ENCODE measurements at regions not wholly inside any gene's neighbourhood (a gene's known extent, or its start where the extent isn't known, plus 50 kb on each side); places are given as distances from the start of the nearest gene placed in this dataset.
A peak's percentile ranks its signal among the peaks of the same experiment; 100 is the strongest.

- no peak for ATAC-seq
- no peak for TF ChIP-seq TOX (CRISPR knock-in tag; IDR thresholded peaks at IDR 0.05; ENCODE audit: borderline replicate concordance)
These were observed 301.7 kb downstream of the KCNS3 start for GRCh38 chr2:18180031-18180610.

DNA sequence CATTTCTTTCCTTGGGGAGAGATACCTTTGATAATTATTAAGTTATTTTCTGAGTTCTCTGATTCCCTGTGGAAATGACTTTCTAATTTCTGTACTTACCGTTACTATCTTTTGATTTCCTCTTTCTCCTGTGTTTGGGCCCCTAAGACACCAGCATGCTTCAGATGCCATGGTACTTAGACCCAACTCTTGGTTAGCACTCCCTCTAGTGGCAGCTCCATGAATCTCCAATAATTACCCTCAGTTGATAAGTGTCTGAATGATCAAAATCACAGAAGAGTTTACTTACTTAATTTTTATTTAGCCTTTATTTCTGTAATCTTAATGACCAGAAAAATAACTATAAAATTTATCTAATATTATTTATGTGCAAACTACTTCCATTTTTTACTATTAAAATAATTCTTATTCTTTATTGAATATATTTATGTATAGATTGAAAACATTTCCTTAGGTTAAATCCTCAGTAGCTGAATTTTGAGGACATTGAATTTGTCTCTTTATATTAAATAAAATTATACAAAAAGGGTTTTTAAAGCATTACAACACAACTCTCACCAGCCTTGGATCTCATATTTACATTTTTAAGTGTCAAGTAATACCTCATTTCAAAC, 300.4 kb downstream of the KCNS3 start:
- TF ChIP-seq BACH2 (CRISPR knock-in tag; IDR thresholded peaks at IDR 0.05; ENCODE audit: borderline replicate concordance) (no peak), ZNF8 (CRISPR knock-in tag; IDR thresholded peaks at IDR 0.05) (no peak), ZC3H10 (CRISPR knock-in tag; IDR thresholded peaks at IDR 0.05) (no peak), ZFP30 (CRISPR knock-in tag; IDR thresholded peaks at IDR 0.05) (no peak), GLIS3 (CRISPR knock-in tag; IDR thresholded peaks at IDR 0.05) (no peak), ARNTL (CRISPR knock-in tag; IDR thresholded peaks at IDR 0.05; ENCODE audit: borderline replicate concordance, low read depth) (no peak)
- TF ChIP-seq, protein P1, sequence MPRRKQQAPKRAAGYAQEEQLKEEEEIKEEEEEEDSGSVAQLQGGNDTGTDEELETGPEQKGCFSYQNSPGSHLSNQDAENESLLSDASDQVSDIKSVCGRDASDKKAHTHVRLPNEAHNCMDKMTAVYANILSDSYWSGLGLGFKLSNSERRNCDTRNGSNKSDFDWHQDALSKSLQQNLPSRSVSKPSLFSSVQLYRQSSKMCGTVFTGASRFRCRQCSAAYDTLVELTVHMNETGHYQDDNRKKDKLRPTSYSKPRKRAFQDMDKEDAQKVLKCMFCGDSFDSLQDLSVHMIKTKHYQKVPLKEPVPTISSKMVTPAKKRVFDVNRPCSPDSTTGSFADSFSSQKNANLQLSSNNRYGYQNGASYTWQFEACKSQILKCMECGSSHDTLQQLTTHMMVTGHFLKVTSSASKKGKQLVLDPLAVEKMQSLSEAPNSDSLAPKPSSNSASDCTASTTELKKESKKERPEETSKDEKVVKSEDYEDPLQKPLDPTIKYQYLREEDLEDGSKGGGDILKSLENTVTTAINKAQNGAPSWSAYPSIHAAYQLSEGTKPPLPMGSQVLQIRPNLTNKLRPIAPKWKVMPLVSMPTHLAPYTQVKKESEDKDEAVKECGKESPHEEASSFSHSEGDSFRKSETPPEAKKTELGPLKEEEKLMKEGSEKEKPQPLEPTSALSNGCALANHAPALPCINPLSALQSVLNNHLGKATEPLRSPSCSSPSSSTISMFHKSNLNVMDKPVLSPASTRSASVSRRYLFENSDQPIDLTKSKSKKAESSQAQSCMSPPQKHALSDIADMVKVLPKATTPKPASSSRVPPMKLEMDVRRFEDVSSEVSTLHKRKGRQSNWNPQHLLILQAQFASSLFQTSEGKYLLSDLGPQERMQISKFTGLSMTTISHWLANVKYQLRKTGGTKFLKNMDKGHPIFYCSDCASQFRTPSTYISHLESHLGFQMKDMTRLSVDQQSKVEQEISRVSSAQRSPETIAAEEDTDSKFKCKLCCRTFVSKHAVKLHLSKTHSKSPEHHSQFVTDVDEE (CRISPR knock-in tag; IDR thresholded peaks at IDR 0.05): no peak
- TF ChIP-seq, protein P2, sequence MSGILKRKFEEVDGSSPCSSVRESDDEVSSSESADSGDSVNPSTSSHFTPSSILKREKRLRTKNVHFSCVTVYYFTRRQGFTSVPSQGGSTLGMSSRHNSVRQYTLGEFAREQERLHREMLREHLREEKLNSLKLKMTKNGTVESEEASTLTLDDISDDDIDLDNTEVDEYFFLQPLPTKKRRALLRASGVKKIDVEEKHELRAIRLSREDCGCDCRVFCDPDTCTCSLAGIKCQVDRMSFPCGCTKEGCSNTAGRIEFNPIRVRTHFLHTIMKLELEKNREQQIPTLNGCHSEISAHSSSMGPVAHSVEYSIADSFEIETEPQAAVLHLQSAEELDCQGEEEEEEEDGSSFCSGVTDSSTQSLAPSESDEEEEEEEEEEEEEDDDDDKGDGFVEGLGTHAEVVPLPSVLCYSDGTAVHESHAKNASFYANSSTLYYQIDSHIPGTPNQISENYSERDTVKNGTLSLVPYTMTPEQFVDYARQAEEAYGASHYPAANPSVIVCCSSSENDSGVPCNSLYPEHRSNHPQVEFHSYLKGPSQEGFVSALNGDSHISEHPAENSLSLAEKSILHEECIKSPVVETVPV (CRISPR knock-in tag; IDR thresholded peaks at IDR 0.05): no peak
- ATAC-seq: peak; percentile 91

DNA sequence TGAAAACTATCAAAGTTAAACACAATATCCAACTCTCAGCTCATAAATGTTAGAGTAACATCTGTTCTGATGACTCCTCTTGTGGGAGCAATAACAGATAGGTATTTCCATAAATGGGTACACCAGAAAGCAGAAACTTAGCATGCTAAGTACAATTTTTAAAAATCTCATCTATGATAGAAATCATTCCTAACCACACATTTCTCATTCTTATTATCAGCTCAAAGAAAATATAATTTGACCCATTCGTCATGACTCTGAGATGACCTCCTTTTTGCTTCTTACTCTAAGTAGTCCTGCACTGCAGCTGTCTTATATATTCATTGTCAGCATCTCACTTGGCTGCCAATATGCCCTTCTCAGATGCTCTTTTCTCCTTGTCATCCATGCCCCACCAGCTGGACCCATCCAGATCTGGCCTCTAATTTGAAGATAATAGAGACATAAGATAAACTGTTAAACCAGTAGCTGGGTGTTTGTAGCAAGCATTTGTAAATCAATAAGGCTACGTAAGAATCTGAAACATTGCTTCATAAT, 298.3 kb downstream of the KCNS3 start:
- TF ChIP-seq GLIS3 (CRISPR knock-in tag; IDR thresholded peaks at IDR 0.05): no peak
- no peak for TF ChIP-seq ZNF70 (CRISPR knock-in tag; IDR thresholded peaks at IDR 0.05)
- TF ChIP-seq TCF4 (CRISPR knock-in tag; IDR thresholded peaks at IDR 0.05; ENCODE audit: borderline replicate concordance): no peak
- no peak for TF ChIP-seq POU6F1 (CRISPR knock-in tag; IDR thresholded peaks at IDR 0.05; ENCODE audit: borderline replicate concordance, low read depth)
- no peak for TF ChIP-seq ZFP30 (CRISPR knock-in tag; IDR thresholded peaks at IDR 0.05)
- no peak for TF ChIP-seq TOX (CRISPR knock-in tag; IDR thresholded peaks at IDR 0.05; ENCODE audit: borderline replicate concordance)
- TF ChIP-seq, protein P2 (CRISPR knock-in tag; IDR thresholded peaks at IDR 0.05): no peak
- no peak for TF ChIP-seq OSR1 (CRISPR knock-in tag; IDR thresholded peaks at IDR 0.05)
- no peak for ATAC-seq

- ATAC-seq: no peak
- TF ChIP-seq OSR1 (CRISPR knock-in tag; IDR thresholded peaks at IDR 0.05) (no peak), ZNF70 (CRISPR knock-in tag; IDR thresholded peaks at IDR 0.05) (no peak), POU6F1 (CRISPR knock-in tag; IDR thresholded peaks at IDR 0.05; ENCODE audit: borderline replicate concordance, low read depth) (no peak), ZNF8 (CRISPR knock-in tag; IDR thresholded peaks at IDR 0.05) (no peak), CSDC2 (CRISPR knock-in tag; IDR thresholded peaks at IDR 0.05) (no peak), RARB (CRISPR knock-in tag; IDR thresholded peaks at IDR 0.05) (no peak), SNAI2 (CRISPR knock-in tag; IDR thresholded peaks at IDR 0.05) (no peak), PPARA (CRISPR knock-in tag; IDR thresholded peaks at IDR 0.05; ENCODE audit: borderline replicate concordance) (no peak), ZC3H10 (CRISPR knock-in tag; IDR thresholded peaks at IDR 0.05) (no peak), ARNTL (CRISPR knock-in tag; IDR thresholded peaks at IDR 0.05; ENCODE audit: borderline replicate concordance, low read depth) (no peak), ESRRG (CRISPR knock-in tag; IDR thresholded peaks at IDR 0.05) (no peak), PATZ1 (CRISPR knock-in tag; IDR thresholded peaks at IDR 0.05; ENCODE audit: borderline replicate concordance) (no peak)
- TF ChIP-seq, protein P1 (CRISPR knock-in tag; IDR thresholded peaks at IDR 0.05): no peak
These were observed 294.1 kb downstream of the KCNS3 start for GRCh38 chr2:18172607-18173006.
